Body of pancreas (tissue), 4 donors: ENCODE measurements at regions not wholly inside any gene's neighbourhood (a gene's known extent, or its start where the extent isn't known, plus 50 kb on each side); places are given as distances from the start of the nearest gene placed in this dataset.

Experiments used
- CTCF ChIP-seq, 7 experiments: fragments of 450-650 bp in 4 of 7; fragments of 200-600 bp in 3 of 7; sonication (generic) in 3 of 7; IDR thresholded peaks; one replicate each; pipeline ENCODE4 v1.5.1; 2016 to 2019; ENCODE audit warnings: antibody characterized with exemption in 7 of 7
- POLR2A ChIP-seq, 3 donors: fragments of 450-650 bp; IDR thresholded peaks; one replicate each; pipeline ENCODE4 v1.6.1; 2016; ENCODE audit warnings: antibody characterized with exemption in 3 of 3, mild to moderate bottlenecking in 2 of 3

- TF ChIP-seq CTCF (IDR thresholded peaks at IDR 0.05), result peak in 2 of 7 experiments; percentile 2 to 13
- TF ChIP-seq POLR2A (IDR thresholded peaks at IDR 0.05), result no peak
These were observed 85.7 kb upstream of the LMO3 start for GRCh38 chr12:16691624-16692023.
